ENCODE measurements at regions not wholly inside any gene's neighbourhood (a gene's known extent, or its start where the extent isn't known, plus 50 kb on each side); places are given as distances from the start of the nearest gene placed in this dataset.

GRCh38 chr3:155029941-155030340 is 50.2 kb upstream of the MME start:
- Histone ChIP-seq H2BK5ac (ENCODE audit: low read length) (no peak overlapping the region), H3K36me3 (replicated peaks in 1 of 2; ENCODE audit: control insufficient read depth in 2 of 2, insufficient read depth in 2 of 2, low read length in 2 of 2) (no peaks in the 10 kb centered on the region), H3K27ac (replicated peaks; ENCODE audit: low read length) (no peak overlapping the region), H3K4me2 (ENCODE audit: insufficient read depth, low read length, poor library complexity, severe bottlenecking) (no peak overlapping the region), H3K9ac (ENCODE audit: low read depth, low read length, poor library complexity) (no peak overlapping the region), H2AK5ac (ENCODE audit: low read depth, low read length) (no peak overlapping the region), H3K18ac (ENCODE audit: low read length) (no peak overlapping the region), H2BK12ac (ENCODE audit: low read length) (no peak overlapping the region), H3K14ac (ENCODE audit: low read length) (no peak overlapping the region), H3K27me3 (ENCODE audit: control insufficient read depth in 3 of 3, insufficient read depth in 3 of 3, low read depth in 1 of 3, low read length in 3 of 3) (no peaks in the 10 kb centered on the region), H3K4me1 (ENCODE audit: control insufficient read depth in 2 of 2, insufficient read depth in 1 of 2, low read depth in 1 of 2, low read length in 2 of 2) (peaks cover 0 to 1% of the 10 kb centered on the region in 2 donors), H3K9me3 (replicated peaks in 1 of 2; ENCODE audit: control insufficient read depth in 2 of 2, insufficient read depth in 1 of 2, low read depth in 1 of 2, low read length in 2 of 2) (no peaks in the 10 kb centered on the region), H3K23ac (ENCODE audit: low read depth, low read length, poor library complexity) (no peak overlapping the region), H2AFZ (ENCODE audit: low read length) (no peak overlapping the region), H4K91ac (ENCODE audit: low read depth, low read length, poor library complexity) (no peak overlapping the region), H3K4me3 (ENCODE audit: low read length in 2 of 2) (no peak overlapping the region), H3K79me1 (ENCODE audit: low read depth, low read length) (no peaks in the 10 kb centered on the region), H3K4ac (ENCODE audit: low read length) (no peak overlapping the region), H2BK120ac (ENCODE audit: low read depth, low read length) (no peak overlapping the region), H4K8ac (ENCODE audit: low read depth, low read length) (no peak overlapping the region), H2BK15ac (ENCODE audit: low read length) (no peak overlapping the region)
- DNase-seq (ENCODE audit: low spot score): no peak
- WGBS, 2 donors (ENCODE audit: extremely low coverage in 2 of 2, insufficient read length in 2 of 2, insufficient replicate concordance in 1 of 2): no CpG with 5 or more reads among the region's 1 CpG

DNA sequence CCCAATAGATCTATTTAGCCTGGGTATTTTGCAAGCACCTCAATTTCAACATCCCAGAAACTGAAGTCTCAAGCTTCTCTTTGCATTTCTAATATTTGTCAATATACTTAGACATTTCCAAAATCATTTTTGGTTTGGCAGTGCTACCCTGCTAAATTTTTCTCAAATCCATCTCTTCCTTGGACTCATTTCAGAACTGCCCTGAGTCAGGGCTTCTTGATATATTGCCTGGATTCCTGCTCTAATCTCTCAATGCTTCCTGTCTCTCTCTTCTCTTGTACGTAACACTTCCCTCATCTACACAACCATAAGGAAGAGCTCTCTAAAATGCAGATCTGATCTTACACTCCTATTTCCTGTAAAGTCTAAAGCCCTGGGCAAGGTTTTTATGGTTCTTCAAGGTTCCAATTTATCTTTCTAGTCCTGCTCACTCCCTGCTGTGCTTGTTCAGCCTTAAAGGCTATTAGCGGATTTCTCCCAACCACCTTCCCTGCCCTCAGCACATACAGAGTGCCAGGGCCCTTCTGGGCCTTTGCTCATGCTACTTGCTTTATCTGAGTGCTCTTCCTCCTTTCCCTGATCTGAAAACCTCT is 53.0 kb upstream of the MME start:
- H2BK120ac ChIP-seq (ENCODE audit: low read depth, low read length): no peak overlapping the region
- H3K36me3 ChIP-seq (replicated peaks in 1 of 2; ENCODE audit: control insufficient read depth in 2 of 2, insufficient read depth in 2 of 2, low read length in 2 of 2): no peaks in the 10 kb centered on the region
- H3K9me3 ChIP-seq (replicated peaks in 1 of 2; ENCODE audit: control insufficient read depth in 2 of 2, insufficient read depth in 1 of 2, low read depth in 1 of 2, low read length in 2 of 2): no peaks in the 10 kb centered on the region
- no peak overlapping the region for H4K91ac ChIP-seq (ENCODE audit: low read depth, low read length, poor library complexity)
- H3K27ac ChIP-seq (replicated peaks; ENCODE audit: low read length): peak overlapping the region; percentile 57
- no peak overlapping the region for H2BK5ac ChIP-seq (ENCODE audit: low read length)
- H3K9ac ChIP-seq (ENCODE audit: low read depth, low read length, poor library complexity): no peak overlapping the region
- no peak overlapping the region for H3K18ac ChIP-seq (ENCODE audit: low read length)
- no CpG with 5 or more reads among the region's 2 CpGs for WGBS, 2 donors (ENCODE audit: extremely low coverage in 2 of 2, insufficient read length in 2 of 2, insufficient replicate concordance in 1 of 2)
- H2AK5ac ChIP-seq (ENCODE audit: low read depth, low read length): no peak overlapping the region
- no peak overlapping the region for H2BK15ac ChIP-seq (ENCODE audit: low read length)
- H3K23ac ChIP-seq (ENCODE audit: low read depth, low read length, poor library complexity): no peak overlapping the region
- H3K27me3 ChIP-seq (ENCODE audit: control insufficient read depth in 3 of 3, insufficient read depth in 3 of 3, low read depth in 1 of 3, low read length in 3 of 3): no peaks in the 10 kb centered on the region
- no peak overlapping the region for H3K4me3 ChIP-seq (ENCODE audit: low read length in 2 of 2)
- no peak overlapping the region for H2BK12ac ChIP-seq (ENCODE audit: low read length)
- H3K4me1 ChIP-seq (ENCODE audit: control insufficient read depth in 2 of 2, insufficient read depth in 1 of 2, low read depth in 1 of 2, low read length in 2 of 2): peaks cover 0 to 1% of the 10 kb centered on the region in 2 donors
- no peak overlapping the region for H3K4ac ChIP-seq (ENCODE audit: low read length)
- H4K8ac ChIP-seq (ENCODE audit: low read depth, low read length): no peak overlapping the region
- no peak overlapping the region for H3K14ac ChIP-seq (ENCODE audit: low read length)
- H3K4me2 ChIP-seq (ENCODE audit: insufficient read depth, low read length, poor library complexity, severe bottlenecking): no peak overlapping the region
- no peak for DNase-seq (ENCODE audit: low spot score)
- no peak overlapping the region for H2AFZ ChIP-seq (ENCODE audit: low read length)
- H3K79me1 ChIP-seq (ENCODE audit: low read depth, low read length): no peaks in the 10 kb centered on the region

DNA sequence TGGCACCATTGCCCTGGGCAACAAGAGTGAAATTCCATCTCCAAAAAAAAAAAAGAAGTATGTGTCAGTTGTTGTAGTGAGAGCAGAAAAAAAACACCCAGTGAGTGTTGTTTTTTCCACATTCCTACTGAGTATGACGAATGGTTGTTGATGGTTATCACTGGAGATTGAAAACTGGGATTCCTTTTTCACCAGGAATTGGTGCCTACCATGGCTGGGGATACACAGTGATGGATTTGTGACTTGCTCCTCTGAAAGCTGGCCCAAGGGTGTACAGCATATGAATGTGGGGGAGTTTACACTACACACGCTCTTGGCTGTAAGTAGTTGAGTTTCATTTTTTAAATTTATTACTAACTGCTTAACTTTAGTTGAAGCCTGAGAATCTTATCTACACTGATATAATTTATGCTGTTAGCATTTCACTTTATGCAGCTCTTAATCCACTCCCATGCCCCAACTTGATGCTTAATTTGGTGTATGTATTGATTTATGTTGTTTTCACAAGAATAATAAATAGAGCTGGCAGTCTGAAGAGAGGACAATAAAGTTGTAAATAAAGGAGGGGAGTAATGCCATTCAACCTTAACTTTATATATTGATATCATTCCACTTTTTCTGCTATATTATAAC is 56.0 kb upstream of the MME start:
- Histone ChIP-seq H3K23ac (ENCODE audit: low read depth, low read length, poor library complexity) (no peak overlapping the region), H3K4me1 (ENCODE audit: control insufficient read depth in 2 of 2, insufficient read depth in 1 of 2, low read depth in 1 of 2, low read length in 2 of 2) (peaks cover 0 to 5% of the 10 kb centered on the region in 2 donors), H3K36me3 (replicated peaks in 1 of 2; ENCODE audit: control insufficient read depth in 2 of 2, insufficient read depth in 2 of 2, low read length in 2 of 2) (no peaks in the 10 kb centered on the region), H3K4me2 (ENCODE audit: insufficient read depth, low read length, poor library complexity, severe bottlenecking) (no peak overlapping the region), H2BK15ac (ENCODE audit: low read length) (no peak overlapping the region), H2AK5ac (ENCODE audit: low read depth, low read length) (no peak overlapping the region), H3K27ac (replicated peaks; ENCODE audit: low read length) (no peak overlapping the region), H2AFZ (ENCODE audit: low read length) (no peak overlapping the region), H3K79me1 (ENCODE audit: low read depth, low read length) (peaks cover 2% of the 10 kb centered on the region), H2BK5ac (ENCODE audit: low read length) (no peak overlapping the region), H2BK12ac (ENCODE audit: low read length) (no peak overlapping the region), H3K9ac (ENCODE audit: low read depth, low read length, poor library complexity) (no peak overlapping the region), H2BK120ac (ENCODE audit: low read depth, low read length) (no peak overlapping the region), H4K8ac (ENCODE audit: low read depth, low read length) (no peak overlapping the region), H3K4ac (ENCODE audit: low read length) (no peak overlapping the region), H3K4me3 (ENCODE audit: low read length in 2 of 2) (no peak overlapping the region), H4K91ac (ENCODE audit: low read depth, low read length, poor library complexity) (no peak overlapping the region), H3K18ac (ENCODE audit: low read length) (no peak overlapping the region), H3K14ac (ENCODE audit: low read length) (no peak overlapping the region), H3K27me3 (ENCODE audit: control insufficient read depth in 3 of 3, insufficient read depth in 3 of 3, low read depth in 1 of 3, low read length in 3 of 3) (no peaks in the 10 kb centered on the region), H3K9me3 (replicated peaks in 1 of 2; ENCODE audit: control insufficient read depth in 2 of 2, insufficient read depth in 1 of 2, low read depth in 1 of 2, low read length in 2 of 2) (no peaks in the 10 kb centered on the region)
- DNase-seq (ENCODE audit: low spot score): no peak
- no CpG with 5 or more reads among the region's 2 CpGs for WGBS, 2 donors (ENCODE audit: extremely low coverage in 2 of 2, insufficient read length in 2 of 2, insufficient replicate concordance in 1 of 2)

DNA sequence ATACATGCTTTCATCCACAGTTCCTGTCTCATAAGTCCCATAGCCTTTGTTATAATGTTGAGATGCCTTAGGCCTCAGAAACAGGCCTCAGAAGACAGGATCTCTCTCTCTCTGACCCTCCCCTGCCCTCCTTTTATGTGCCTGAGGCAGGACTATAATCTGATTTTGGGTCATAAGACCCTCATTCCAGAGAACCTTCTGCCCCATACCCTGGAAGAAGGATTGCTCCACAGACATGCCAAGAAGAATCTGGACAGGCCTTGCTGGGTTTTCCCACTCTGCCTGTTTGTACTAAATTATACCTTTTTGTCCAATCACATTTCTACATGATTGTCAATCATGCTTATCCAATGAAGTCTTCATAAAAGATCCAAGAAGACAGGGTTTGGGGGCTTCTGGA is 57.2 kb upstream of the MME start:
- no peak overlapping the region for H3K23ac ChIP-seq (ENCODE audit: low read depth, low read length, poor library complexity)
- H3K14ac ChIP-seq (ENCODE audit: low read length): no peak overlapping the region
- H3K4me1 ChIP-seq (ENCODE audit: control insufficient read depth in 2 of 2, insufficient read depth in 1 of 2, low read depth in 1 of 2, low read length in 2 of 2): peaks cover 0 to 8% of the 10 kb centered on the region in 2 donors
- DNase-seq (ENCODE audit: low spot score): no peak
- no peak overlapping the region for H3K4me3 ChIP-seq (ENCODE audit: low read length in 2 of 2)
- H4K8ac ChIP-seq (ENCODE audit: low read depth, low read length): no peak overlapping the region
- H3K9ac ChIP-seq (ENCODE audit: low read depth, low read length, poor library complexity): peak overlapping the region; percentile 44
- no peaks in the 10 kb centered on the region for H3K36me3 ChIP-seq (replicated peaks in 1 of 2; ENCODE audit: control insufficient read depth in 2 of 2, insufficient read depth in 2 of 2, low read length in 2 of 2)
- H3K4ac ChIP-seq (ENCODE audit: low read length): no peak overlapping the region
- peaks cover 2% of the 10 kb centered on the region for H3K79me1 ChIP-seq (ENCODE audit: low read depth, low read length)
- H2AK5ac ChIP-seq (ENCODE audit: low read depth, low read length): no peak overlapping the region
- H2BK15ac ChIP-seq (ENCODE audit: low read length): no peak overlapping the region
- no peak overlapping the region for H2AFZ ChIP-seq (ENCODE audit: low read length)
- H4K91ac ChIP-seq (ENCODE audit: low read depth, low read length, poor library complexity): no peak overlapping the region
- H2BK5ac ChIP-seq (ENCODE audit: low read length): no peak overlapping the region
- H3K4me2 ChIP-seq (ENCODE audit: insufficient read depth, low read length, poor library complexity, severe bottlenecking): no peak overlapping the region
- no peak overlapping the region for H2BK120ac ChIP-seq (ENCODE audit: low read depth, low read length)
- H3K27me3 ChIP-seq (ENCODE audit: control insufficient read depth in 3 of 3, insufficient read depth in 3 of 3, low read depth in 1 of 3, low read length in 3 of 3): no peaks in the 10 kb centered on the region
- H2BK12ac ChIP-seq (ENCODE audit: low read length): no peak overlapping the region
- H3K18ac ChIP-seq (ENCODE audit: low read length): no peak overlapping the region
- H3K9me3 ChIP-seq (replicated peaks in 1 of 2; ENCODE audit: control insufficient read depth in 2 of 2, insufficient read depth in 1 of 2, low read depth in 1 of 2, low read length in 2 of 2): no peaks in the 10 kb centered on the region
- no peak overlapping the region for H3K27ac ChIP-seq (replicated peaks; ENCODE audit: low read length)
